Vagina (tissue), 2 donors: ENCODE measurements at regions not wholly inside any gene's neighbourhood (a gene's known extent, or its start where the extent isn't known, plus 50 kb on each side); places are given as distances from the start of the nearest gene placed in this dataset.

ENCODE experiments used
- DNase-seq, 2 donors: peaks; one replicate each; pipeline ENCODE4 v3.0.0-alpha.2; 2017; ENCODE audit errors: extremely low spot score in 2 of 2
- H3K27ac ChIP-seq: fragments of 200-600 bp; sonication (generic); one replicate; pipeline ENCODE4 v1.5.1; 2019
- H3K27me3 ChIP-seq: fragments of 200-600 bp; sonication (generic); one replicate; pipeline ENCODE4 v1.5.1; 2019
- H3K36me3 ChIP-seq, 2 donors: fragments of 200-600 bp; sonication (generic); one replicate each; pipeline ENCODE4 v1.5.1; 2017 to 2019
- H3K4me1 ChIP-seq: fragments of 200-600 bp; sonication (generic); one replicate; pipeline ENCODE4 v1.5.1; 2019
- H3K4me3 ChIP-seq, 2 donors: fragments of 200-600 bp; sonication (generic); 1 replicate in 1 of 2; 2 replicates in 1 of 2; pipeline ENCODE4 v1.5.1; 2016 to 2019
- H3K9me3 ChIP-seq: fragments of 200-600 bp; sonication (generic); one replicate; pipeline ENCODE4 v1.5.1; 2019
- CTCF ChIP-seq, 3 experiments: fragments of 450-650 bp in 2 of 3; fragments of 200-600 bp in 1 of 3; sonication (generic) in 1 of 3; IDR thresholded peaks; one replicate each; pipeline ENCODE4 v1.5.1; 2017 to 2019; ENCODE audit warnings: antibody characterized with exemption in 3 of 3, mild to moderate bottlenecking in 2 of 3, moderate library complexity in 2 of 3
- POLR2A ChIP-seq, 2 donors: fragments of 450-650 bp; IDR thresholded peaks; one replicate each; pipeline ENCODE4 v1.6.1; 2017; ENCODE audit warnings: antibody characterized with exemption in 2 of 2, mild to moderate bottlenecking in 2 of 2, moderate library complexity in 2 of 2
- POLR2AphosphoS5 ChIP-seq, 2 donors: sonication (generic); formaldehyde crosslinking; IDR thresholded peaks; one replicate each; pipeline ENCODE4 v1.9.0; 2017; ENCODE audit warnings: antibody characterized with exemption in 2 of 2, mild to moderate bottlenecking in 2 of 2, low read depth in 1 of 2; ENCODE audit not compliant: insufficient read depth in 1 of 2
- intact Hi-C: fragments of 100-400 bp; cut with DNase I; formaldehyde crosslinking; loops from one replicate; pipeline ENCODE4 v1.15.1; 2023

GRCh38 chr5:165242646-165243045 lies 1737.2 kb downstream of the MAT2B start:
- H3K27ac ChIP-seq: no peak overlapping the region
- no peak overlapping the region for H3K4me3 ChIP-seq
- no peaks in the 10 kb centered on the region for H3K27me3 ChIP-seq
- no peaks in the 10 kb centered on the region for H3K36me3 ChIP-seq
- intact Hi-C loops: no loop called here
- H3K4me1 ChIP-seq: no peaks in the 10 kb centered on the region
- TF ChIP-seq CTCF (IDR thresholded peaks at IDR 0.05) (no peak), POLR2AphosphoS5 (IDR thresholded peaks at IDR 0.05; ENCODE audit: insufficient read depth in 1 of 2, low read depth in 1 of 2) (no peak)
- H3K9me3 ChIP-seq: no peaks in the 10 kb centered on the region
- DNase-seq: no peak

- intact Hi-C loops: no loop called here
- H3K36me3 ChIP-seq: no peaks in the 10 kb centered on the region
- H3K27me3 ChIP-seq: no peaks in the 10 kb centered on the region
- no peaks in the 10 kb centered on the region for H3K4me1 ChIP-seq
- no peak overlapping the region for H3K27ac ChIP-seq
- DNase-seq: no peak
- no peak overlapping the region for H3K4me3 ChIP-seq
- H3K9me3 ChIP-seq: no peaks in the 10 kb centered on the region
- no peak for TF ChIP-seq POLR2A (IDR thresholded peaks at IDR 0.05)
- TF ChIP-seq POLR2AphosphoS5 (IDR thresholded peaks at IDR 0.05; ENCODE audit: insufficient read depth in 1 of 2, low read depth in 1 of 2): no peak
- no peak for TF ChIP-seq CTCF (IDR thresholded peaks at IDR 0.05)
Measured at GRCh38 chr5:165244407-165244806, 1739.0 kb downstream of the MAT2B start.

GRCh38 chr5:165258197-165258771 lies 1752.9 kb downstream of the MAT2B start:
- no peaks in the 10 kb centered on the region for H3K9me3 ChIP-seq
- H3K27ac ChIP-seq: no peak overlapping the region
- no peaks in the 10 kb centered on the region for H3K27me3 ChIP-seq
- no peaks in the 10 kb centered on the region for H3K36me3 ChIP-seq
- DNase-seq: no peak
- intact Hi-C loops: no loop called here
- H3K4me1 ChIP-seq: no peaks in the 10 kb centered on the region
- H3K4me3 ChIP-seq: no peak overlapping the region
- TF ChIP-seq CTCF (IDR thresholded peaks at IDR 0.05) (no peak), POLR2A (IDR thresholded peaks at IDR 0.05) (no peak), POLR2AphosphoS5 (IDR thresholded peaks at IDR 0.05; ENCODE audit: insufficient read depth in 1 of 2, low read depth in 1 of 2) (no peak)

- DNase-seq: no peak
- Histone ChIP-seq H3K9me3 (no peaks in the 10 kb centered on the region), H3K4me1 (no peaks in the 10 kb centered on the region), H3K27me3 (no peaks in the 10 kb centered on the region), H3K27ac (no peak overlapping the region), H3K4me3 (no peak overlapping the region), H3K36me3 (no peaks in the 10 kb centered on the region)
- intact Hi-C loops: no loop called here
- TF ChIP-seq POLR2AphosphoS5 (IDR thresholded peaks at IDR 0.05; ENCODE audit: insufficient read depth in 1 of 2, low read depth in 1 of 2) (no peak), POLR2A (IDR thresholded peaks at IDR 0.05) (no peak), CTCF (IDR thresholded peaks at IDR 0.05) (no peak)
Measured at GRCh38 chr5:165260426-165260825, 1755.0 kb downstream of the MAT2B start.

GRCh38 chr5:165263536-165263935 lies 1758.1 kb downstream of the MAT2B start:
- TF ChIP-seq POLR2A (IDR thresholded peaks at IDR 0.05) (no peak), POLR2AphosphoS5 (IDR thresholded peaks at IDR 0.05; ENCODE audit: insufficient read depth in 1 of 2, low read depth in 1 of 2) (no peak), CTCF (IDR thresholded peaks at IDR 0.05) (no peak)
- H3K4me3 ChIP-seq: no peak overlapping the region
- no peaks in the 10 kb centered on the region for H3K27me3 ChIP-seq
- H3K27ac ChIP-seq: no peak overlapping the region
- intact Hi-C loops: no loop called here
- H3K4me1 ChIP-seq: no peaks in the 10 kb centered on the region
- no peak for DNase-seq
- no peaks in the 10 kb centered on the region for H3K9me3 ChIP-seq
- H3K36me3 ChIP-seq: no peaks in the 10 kb centered on the region
